ENCODE measurements at regions not wholly inside any gene's neighbourhood (a gene's known extent, or its start where the extent isn't known, plus 50 kb on each side); places are given as distances from the start of the nearest gene placed in this dataset.

DNA sequence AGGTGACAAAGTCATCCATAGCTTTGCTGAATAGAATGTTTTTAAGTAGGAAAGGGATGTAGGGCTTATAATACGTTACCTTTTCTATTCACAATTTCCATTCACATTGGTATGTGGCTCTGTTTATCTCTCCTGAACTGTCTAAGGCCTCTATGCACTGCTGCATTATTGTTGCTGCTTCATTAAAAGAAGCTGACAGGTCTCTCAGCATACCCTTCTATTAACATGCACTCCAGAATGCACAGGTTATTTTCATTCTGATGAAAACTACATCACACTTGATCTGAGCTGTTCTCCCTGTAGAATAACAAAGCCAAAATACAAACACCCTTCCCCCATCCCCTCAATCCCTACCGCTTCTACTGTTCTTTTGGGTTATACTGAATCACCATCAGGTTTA, 399.3 kb downstream of the TBC1D32 start:
- TF ChIP-seq FOXJ3 (CRISPR knock-in tag; IDR thresholded peaks at IDR 0.05): no peak
- TF ChIP-seq TFE3 (CRISPR knock-in tag; IDR thresholded peaks at IDR 0.05): no peak
- no peak for TF ChIP-seq CTCF (IDR thresholded peaks at IDR 0.05 in 2 of 3, conservative IDR thresholded peaks at IDR 0.05 in 1 of 3; ENCODE audit: insufficient read depth in 2 of 3, low read depth in 1 of 3, low read length in 3 of 3)
- no peak for TF ChIP-seq CHD1 (IDR thresholded peaks at IDR 0.05; ENCODE audit: low read length)
- TF ChIP-seq GATAD2A (IDR thresholded peaks at IDR 0.05): no peak
- no peak for TF ChIP-seq BRCA1 (IDR thresholded peaks at IDR 0.05)
- no peak for TF ChIP-seq BRCA1 (CRISPR knock-in tag; IDR thresholded peaks at IDR 0.05)
